A549 (cell line): ENCODE measurements at regions not wholly inside any gene's neighbourhood (a gene's known extent, or its start where the extent isn't known, plus 50 kb on each side); places are given as distances from the start of the nearest gene placed in this dataset.

ENCODE experiments used
- ATAC-seq, 2 experiments: fragments of 200-7000 bp in 1 of 2; fragments of >200 bp in 1 of 2; cut with Nextera tagmentation in 1 of 2; cut with Tn5 transposase in 1 of 2; 3 replicates each; pipeline versions ENCODE4 v1.8.0 to v1.9.1; 2018 to 2020; ENCODE audit warnings: mild to moderate bottlenecking in 1 of 2, moderate library complexity in 1 of 2
- CTCF ChIA-PET: fragments of 300-600 bp; sonication (Branson Sonifier 250); formaldehyde crosslinking; extraction: SDS; loops from one replicate; lab custom pipeline; 2021; ENCODE audit warnings: antibody characterized with exemption, inconsistent platforms; lab: Yijun Ruan, JAX
- POLR2A ChIA-PET: fragments of 350-600 bp; formaldehyde crosslinking; extraction: SDS; loops from one replicate; lab custom pipeline; 2021; ENCODE audit warnings: antibody characterized with exemption, inconsistent platforms; lab: Yijun Ruan, JAX
- DNase-seq, 2 experiments: peaks; one replicate each; pipeline versions ENCODE4 v3.0.0 to v3.0.0-alpha.2; 2011 to 2016; ENCODE audit warnings: low read depth in 1 of 2, low spot score in 1 of 2
- FAIRE-seq: peaks from 2 replicates; lab custom pipeline; 2011; peaks lifted over from hg19 to GRCh38; lab: Jason Lieb, UNC
- H3K27ac ChIP-seq, 2 experiments: fragments of >200 bp; sonication (Bioruptor Twin); formaldehyde crosslinking; 3 replicates each; pipeline ENCODE4 v1.5.1; 2016 to 2017
- H3K4me1 ChIP-seq: fragments of >200 bp; sonication (Bioruptor Twin); formaldehyde crosslinking; 3 replicates; pipeline ENCODE4 v1.6.1; 2016
- H3K4me2 ChIP-seq: fragments of >200 bp; sonication (Bioruptor Twin); formaldehyde crosslinking; 3 replicates; pipeline ENCODE4 v1.6.1; 2016
- H3K4me3 ChIP-seq: fragments of >200 bp; sonication (Bioruptor Twin); formaldehyde crosslinking; 3 replicates; pipeline ENCODE4 v1.5.1; 2016
- H3K9me3 ChIP-seq: fragments of >200 bp; sonication (Bioruptor Twin); formaldehyde crosslinking; 3 replicates; pipeline ENCODE4 v1.6.1; 2016
- ATOH8 ChIP-seq: fragments of 250-450 bp; sonication (Bioruptor Pico); IDR thresholded peaks from 2 replicates; pipeline ENCODE4 v1.5.0; 2020; ENCODE audit warnings: low read depth, mild to moderate bottlenecking, moderate library complexity
- BHLHE40 ChIP-seq: IDR thresholded peaks from 2 replicates; pipeline ENCODE4 v1.6.1; 2012; ENCODE audit warnings: low read depth, low read length, inconsistent platforms
- CEBPB ChIP-seq, 2 experiments: fragments of >200 bp in 1 of 2; sonication (Bioruptor Twin) in 1 of 2; formaldehyde crosslinking in 1 of 2; IDR thresholded peaks; 2 replicates each; pipeline ENCODE4 v1.6.1; 2012 to 2016
- CHD4 ChIP-seq: fragments of 200-600 bp; sonication (generic); IDR thresholded peaks from 2 replicates; pipeline ENCODE4 v1.6.1; 2016; ENCODE audit warnings: antibody characterized with exemption, mild to moderate bottlenecking, borderline replicate concordance
- EHF ChIP-seq: fragments of 250-450 bp; sonication (Bioruptor Pico); IDR thresholded peaks from 2 replicates; pipeline ENCODE4 v1.5.0; 2020; ENCODE audit warnings: mild to moderate bottlenecking
- EHMT2 ChIP-seq: fragments of 200-600 bp; sonication (generic); IDR thresholded peaks from 2 replicates; pipeline ENCODE4 v1.6.1; 2016; ENCODE audit warnings: antibody characterized with exemption, low read depth, mild to moderate bottlenecking, moderate library complexity
- ESRRA ChIP-seq: fragments of 150-350 bp; IDR thresholded peaks from 2 replicates; pipeline ENCODE4 v1.6.1; 2014; ENCODE audit warnings: mild to moderate bottlenecking, low read length, borderline replicate concordance
- FOSB ChIP-seq: fragments of 250-450 bp; sonication (Bioruptor Pico); IDR thresholded peaks from 2 replicates; pipeline ENCODE4 v1.5.0; 2020; ENCODE audit warnings: mild to moderate bottlenecking, moderate library complexity
- FOXS1 ChIP-seq: fragments of 250-450 bp; sonication (Bioruptor Pico); IDR thresholded peaks from 2 replicates; pipeline ENCODE4 v1.5.0; 2020; ENCODE audit warnings: mild to moderate bottlenecking, moderate library complexity
- HEYL ChIP-seq: fragments of 250-450 bp; sonication (Bioruptor Pico); IDR thresholded peaks from 2 replicates; pipeline ENCODE4 v1.8.0; 2021; ENCODE audit warnings: mild to moderate bottlenecking, moderate library complexity
- HMGXB4 ChIP-seq: fragments of 250-450 bp; sonication (Bioruptor Pico); IDR thresholded peaks from 2 replicates; pipeline ENCODE4 v1.5.0; 2021; ENCODE audit warnings: mild to moderate bottlenecking, moderate library complexity, borderline replicate concordance
- HOXB13 ChIP-seq: fragments of 250-450 bp; sonication (Bioruptor Pico); IDR thresholded peaks from 2 replicates; pipeline ENCODE4 v1.5.0; 2020; ENCODE audit warnings: low read depth, mild to moderate bottlenecking, moderate library complexity
- HOXB5 ChIP-seq: fragments of 250-450 bp; sonication (Bioruptor Pico); IDR thresholded peaks from 2 replicates; pipeline ENCODE4 v1.5.0; 2020; ENCODE audit warnings: mild to moderate bottlenecking, moderate library complexity
- JUN ChIP-seq, 2 experiments: fragments of >200 bp; sonication (Bioruptor Twin); formaldehyde crosslinking; IDR thresholded peaks; 2 replicates in 1 of 2; 3 replicates in 1 of 2; pipeline ENCODE4 v1.6.1; 2016 to 2017
- JUNB ChIP-seq: fragments of >200 bp; sonication (Bioruptor Twin); formaldehyde crosslinking; IDR thresholded peaks from 2 replicates; pipeline ENCODE4 v1.6.1; 2016
- KDM1A ChIP-seq: fragments of 200-600 bp; sonication (generic); IDR thresholded peaks from 2 replicates; pipeline ENCODE4 v1.6.1; 2016; ENCODE audit warnings: low read depth, mild to moderate bottlenecking
- KDM5A ChIP-seq: fragments of 200-600 bp; sonication (generic); IDR thresholded peaks from 2 replicates; pipeline ENCODE4 v1.6.1; 2016; ENCODE audit warnings: antibody characterized with exemption, mild to moderate bottlenecking
- MAFK ChIP-seq: fragments of 450-650 bp; IDR thresholded peaks from 2 replicates; pipeline ENCODE4 v1.6.1; 2014; ENCODE audit not compliant: partially characterized antibody
- NFE2L2 ChIP-seq: fragments of 150-350 bp; conservative IDR thresholded peaks from 2 replicates; pipeline ENCODE4 v1.6.1; 2014; ENCODE audit warnings: low read length
- NR3C1 ChIP-seq: fragments of >200 bp; sonication (Bioruptor Twin); formaldehyde crosslinking; IDR thresholded peaks from 3 replicates; pipeline ENCODE4 v1.6.1; 2017
- RAD21 ChIP-seq, 2 experiments: fragments of >200 bp in 1 of 2; sonication (Bioruptor Twin) in 1 of 2; formaldehyde crosslinking in 1 of 2; IDR thresholded peaks in 1 of 2; conservative IDR thresholded peaks in 1 of 2; 2 replicates in 1 of 2; 3 replicates in 1 of 2; pipeline ENCODE4 v1.6.1; 2012 to 2018; ENCODE audit warnings: inconsistent platforms in 1 of 2
- RCOR1 ChIP-seq: fragments of 150-350 bp; IDR thresholded peaks from 2 replicates; pipeline ENCODE4 v1.6.1; 2014; ENCODE audit warnings: antibody characterized with exemption, low read length, low read depth
- RFX5 ChIP-seq: fragments of 450-650 bp; IDR thresholded peaks from 2 replicates; pipeline ENCODE4 v1.7.1; 2014; ENCODE audit warnings: antibody characterized with exemption, mild to moderate bottlenecking, moderate library complexity
- RNF2 ChIP-seq: fragments of 200-600 bp; sonication (generic); IDR thresholded peaks from 2 replicates; pipeline ENCODE4 v1.6.1; 2016; ENCODE audit warnings: low read depth, mild to moderate bottlenecking, antibody characterized with exemption, moderate library complexity, borderline replicate concordance
- SMC3 ChIP-seq: fragments of >200 bp; sonication (Bioruptor Twin); formaldehyde crosslinking; IDR thresholded peaks from 3 replicates; pipeline ENCODE4 v1.6.1; 2018; ENCODE audit warnings: inconsistent platforms
- TFCP2L1 ChIP-seq: fragments of 250-450 bp; sonication (Bioruptor Pico); IDR thresholded peaks from 2 replicates; pipeline ENCODE4 v1.5.0; 2021; ENCODE audit warnings: mild to moderate bottlenecking
- ZFP36 ChIP-seq: fragments of 450-650 bp; IDR thresholded peaks from 2 replicates; pipeline ENCODE4 v1.6.1; 2014; ENCODE audit warnings: borderline replicate concordance; ENCODE audit not compliant: partially characterized antibody
- WGBS: methylation state at CpG from one replicate; pipeline ENCODE4 v1.1.6; 2017; ENCODE audit errors: missing lambda C conversion rate; 5-methylcytosine and 5-hydroxymethylcytosine counted together
- TF ChIP-seq, protein P1 (sequence below): fragments of >200 bp; sonication (Bioruptor Twin); formaldehyde crosslinking; IDR thresholded peaks from 2 replicates; pipeline ENCODE4 v1.6.1; 2016
- TF ChIP-seq, protein P2 (sequence below): fragments of 200-600 bp; sonication (generic); IDR thresholded peaks from 2 replicates; pipeline ENCODE4 v1.6.1; 2016; ENCODE audit warnings: antibody characterized with exemption, mild to moderate bottlenecking, moderate library complexity
- TF ChIP-seq, protein P3 (sequence below): fragments of 150-350 bp; IDR thresholded peaks from 2 replicates; pipeline ENCODE4 v1.6.1; 2014; ENCODE audit warnings: low read depth, mild to moderate bottlenecking, low read length

DNA sequence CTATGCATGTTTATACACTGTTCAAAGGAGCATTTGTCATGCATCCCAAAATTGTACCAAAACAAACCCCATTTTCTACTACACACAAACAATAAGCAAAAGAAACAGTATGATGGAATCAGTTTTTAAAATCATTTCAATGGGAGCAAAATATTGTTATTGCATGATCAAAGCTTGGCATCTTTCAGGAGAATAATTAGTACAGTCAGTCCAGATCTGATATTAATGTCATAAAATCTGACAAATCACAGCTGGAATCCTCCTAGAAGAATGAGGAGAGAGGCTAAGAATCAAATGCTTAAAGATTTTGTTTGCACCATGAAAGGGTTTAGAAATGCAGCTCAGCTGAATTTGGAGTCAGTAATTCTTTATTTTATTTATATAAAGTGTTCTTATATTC is 229.7 kb upstream of the SEMA3E start:
- ChIA-PET CTCF (no interaction called here), POLR2A (no interaction called here)
- Histone ChIP-seq H3K4me2 (no peak overlapping the region), H3K27ac (no peak overlapping the region), H3K4me1 (no peaks in the 10 kb centered on the region), H3K4me3 (no peak overlapping the region), H3K9me3 (no peaks in the 10 kb centered on the region)
- FAIRE-seq (no peak), ATAC-seq (no peak), DNase-seq (no peak)
- TF ChIP-seq CHD4: no peak
- no peak for TF ChIP-seq RAD21 (conservative IDR thresholded peaks at IDR 0.05 in 1 of 2, IDR thresholded peaks at IDR 0.05 in 1 of 2)
- TF ChIP-seq KDM1A: no peak
- no peak for TF ChIP-seq NR3C1
- no peak for TF ChIP-seq TFCP2L1 (CRISPR knock-in tag)
- no peak for TF ChIP-seq KDM5A
- no peak for TF ChIP-seq ATOH8 (CRISPR knock-in tag)
- no peak for TF ChIP-seq RFX5
- TF ChIP-seq HOXB5 (CRISPR knock-in tag): no peak
- TF ChIP-seq EHMT2: no peak
- no peak for TF ChIP-seq MAFK
- no peak for TF ChIP-seq ESRRA
- no peak for TF ChIP-seq RNF2
- TF ChIP-seq FOSB (CRISPR knock-in tag): no peak
- TF ChIP-seq, protein P1, sequence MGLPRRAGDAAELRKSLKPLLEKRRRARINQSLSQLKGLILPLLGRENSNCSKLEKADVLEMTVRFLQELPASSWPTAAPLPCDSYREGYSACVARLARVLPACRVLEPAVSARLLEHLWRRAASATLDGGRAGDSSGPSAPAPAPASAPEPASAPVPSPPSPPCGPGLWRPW: no peak
- TF ChIP-seq, protein P2, sequence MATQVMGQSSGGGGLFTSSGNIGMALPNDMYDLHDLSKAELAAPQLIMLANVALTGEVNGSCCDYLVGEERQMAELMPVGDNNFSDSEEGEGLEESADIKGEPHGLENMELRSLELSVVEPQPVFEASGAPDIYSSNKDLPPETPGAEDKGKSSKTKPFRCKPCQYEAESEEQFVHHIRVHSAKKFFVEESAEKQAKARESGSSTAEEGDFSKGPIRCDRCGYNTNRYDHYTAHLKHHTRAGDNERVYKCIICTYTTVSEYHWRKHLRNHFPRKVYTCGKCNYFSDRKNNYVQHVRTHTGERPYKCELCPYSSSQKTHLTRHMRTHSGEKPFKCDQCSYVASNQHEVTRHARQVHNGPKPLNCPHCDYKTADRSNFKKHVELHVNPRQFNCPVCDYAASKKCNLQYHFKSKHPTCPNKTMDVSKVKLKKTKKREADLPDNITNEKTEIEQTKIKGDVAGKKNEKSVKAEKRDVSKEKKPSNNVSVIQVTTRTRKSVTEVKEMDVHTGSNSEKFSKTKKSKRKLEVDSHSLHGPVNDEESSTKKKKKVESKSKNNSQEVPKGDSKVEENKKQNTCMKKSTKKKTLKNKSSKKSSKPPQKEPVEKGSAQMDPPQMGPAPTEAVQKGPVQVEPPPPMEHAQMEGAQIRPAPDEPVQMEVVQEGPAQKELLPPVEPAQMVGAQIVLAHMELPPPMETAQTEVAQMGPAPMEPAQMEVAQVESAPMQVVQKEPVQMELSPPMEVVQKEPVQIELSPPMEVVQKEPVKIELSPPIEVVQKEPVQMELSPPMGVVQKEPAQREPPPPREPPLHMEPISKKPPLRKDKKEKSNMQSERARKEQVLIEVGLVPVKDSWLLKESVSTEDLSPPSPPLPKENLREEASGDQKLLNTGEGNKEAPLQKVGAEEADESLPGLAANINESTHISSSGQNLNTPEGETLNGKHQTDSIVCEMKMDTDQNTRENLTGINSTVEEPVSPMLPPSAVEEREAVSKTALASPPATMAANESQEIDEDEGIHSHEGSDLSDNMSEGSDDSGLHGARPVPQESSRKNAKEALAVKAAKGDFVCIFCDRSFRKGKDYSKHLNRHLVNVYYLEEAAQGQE: no peak
- TF ChIP-seq RCOR1: no peak
- TF ChIP-seq BHLHE40: no peak

- no peak for DNase-seq
- no peak for FAIRE-seq
- Histone ChIP-seq H3K4me3 (no peak overlapping the region), H3K4me1 (no peaks in the 10 kb centered on the region), H3K4me2 (no peak overlapping the region), H3K27ac (no peak overlapping the region), H3K9me3 (no peaks in the 10 kb centered on the region)
- CTCF ChIA-PET: no interaction called here
- 36% methylated on average over 2 of the region's 2 CpGs for WGBS
- POLR2A ChIA-PET: no interaction called here
- ATAC-seq: no peak
- TF ChIP-seq KDM5A: no peak
- no peak for TF ChIP-seq KDM1A
- no peak for TF ChIP-seq HOXB13 (CRISPR knock-in tag)
- TF ChIP-seq EHF (CRISPR knock-in tag): no peak
- no peak for TF ChIP-seq JUNB
- no peak for TF ChIP-seq HEYL
- TF ChIP-seq NFE2L2: no peak
- TF ChIP-seq, protein P3, sequence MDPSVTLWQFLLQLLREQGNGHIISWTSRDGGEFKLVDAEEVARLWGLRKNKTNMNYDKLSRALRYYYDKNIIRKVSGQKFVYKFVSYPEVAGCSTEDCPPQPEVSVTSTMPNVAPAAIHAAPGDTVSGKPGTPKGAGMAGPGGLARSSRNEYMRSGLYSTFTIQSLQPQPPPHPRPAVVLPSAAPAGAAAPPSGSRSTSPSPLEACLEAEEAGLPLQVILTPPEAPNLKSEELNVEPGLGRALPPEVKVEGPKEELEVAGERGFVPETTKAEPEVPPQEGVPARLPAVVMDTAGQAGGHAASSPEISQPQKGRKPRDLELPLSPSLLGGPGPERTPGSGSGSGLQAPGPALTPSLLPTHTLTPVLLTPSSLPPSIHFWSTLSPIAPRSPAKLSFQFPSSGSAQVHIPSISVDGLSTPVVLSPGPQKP: no peak
- TF ChIP-seq RCOR1: no peak
- no peak for TF ChIP-seq RNF2
- no peak for TF ChIP-seq HMGXB4
- TF ChIP-seq FOXS1 (CRISPR knock-in tag): no peak
- no peak for TF ChIP-seq SMC3
- no peak for TF ChIP-seq CEBPB (IDR thresholded peaks at IDR 0.05)
- TF ChIP-seq JUN (IDR thresholded peaks at IDR 0.05): no peak
- TF ChIP-seq ZFP36: no peak
- TF ChIP-seq RAD21 (conservative IDR thresholded peaks at IDR 0.05 in 1 of 2, IDR thresholded peaks at IDR 0.05 in 1 of 2): no peak
Observed at GRCh38 chr7:83876593-83876992, 227.7 kb upstream of the SEMA3E start.
